ENCODE measurements at regions not wholly inside any gene's neighbourhood (a gene's known extent, or its start where the extent isn't known, plus 50 kb on each side); places are given as distances from the start of the nearest gene placed in this dataset.

DNA sequence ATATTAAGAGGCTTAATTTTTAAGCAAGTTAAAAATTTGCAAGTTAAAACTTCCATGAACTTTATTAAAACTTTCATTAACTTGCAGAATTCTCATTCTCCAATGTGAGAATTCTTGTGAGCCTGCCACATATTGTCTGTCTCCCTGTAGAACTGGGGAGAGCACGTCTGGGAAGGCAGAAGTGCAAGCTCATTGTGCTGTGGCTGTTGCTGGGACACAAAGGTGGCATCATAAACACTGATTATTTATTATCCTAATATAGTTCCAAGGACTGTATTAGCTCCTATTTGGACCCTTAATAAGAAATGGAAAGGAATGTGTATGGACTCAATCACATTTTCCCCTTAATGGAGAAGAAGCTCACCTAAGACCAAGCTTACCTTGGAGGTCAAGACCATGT, 68.7 kb upstream of the MROH9 start:
- TF ChIP-seq CTCF (conservative IDR thresholded peaks at IDR 0.05) (no peak), EZH2 (IDR thresholded peaks at IDR 0.05; ENCODE audit: low read depth) (no peak)
